Natural killer cell (primary cell): ENCODE measurements at regions not wholly inside any gene's neighbourhood (a gene's known extent, or its start where the extent isn't known, plus 50 kb on each side); places are given as distances from the start of the nearest gene placed in this dataset.

Experiments used
- ATAC-seq, 3 donors: fragments of 150-1000 bp in 2 of 3; fragments of 200-7000 bp in 1 of 3; cut with Tn5 transposase; 1 replicate in 1 of 3; 2 replicates in 2 of 3; pipeline ENCODE4 v1.10.0; 2021; ENCODE audit warnings: mild to moderate bottlenecking in 2 of 3, moderate library complexity in 2 of 3
- DNase-seq, 2 donors: peaks; one replicate each; pipeline versions ENCODE4 v3.0.0 to v3.0.0-alpha.2; 2013 to 2021; ENCODE audit warnings: mixed read lengths in 1 of 2
- H3K27ac ChIP-seq: one replicate; pipeline ENCODE4 v1.5.1; 2013; ENCODE audit warnings: mild to moderate bottlenecking, low read length
- H3K27me3 ChIP-seq: one replicate; pipeline ENCODE4 v1.6.1; 2013; ENCODE audit warnings: low read length; ENCODE audit not compliant: control insufficient read depth, insufficient read depth
- H3K36me3 ChIP-seq: one replicate; pipeline ENCODE4 v1.6.1; 2013; ENCODE audit warnings: low read length; ENCODE audit not compliant: control insufficient read depth, insufficient read depth
- H3K4me1 ChIP-seq: one replicate; pipeline ENCODE4 v1.6.1; 2013; ENCODE audit warnings: low read length; ENCODE audit not compliant: control insufficient read depth, insufficient read depth
- H3K4me3 ChIP-seq: one replicate; pipeline ENCODE4 v1.5.1; 2013; ENCODE audit warnings: low read length
- H3K9me3 ChIP-seq: one replicate; pipeline ENCODE4 v1.6.1; 2013; ENCODE audit warnings: low read length; ENCODE audit not compliant: control insufficient read depth, insufficient read depth
- H3K27ac Mint-ChIP-seq, 2 donors: one replicate each; pipeline ENCODE4 v1.8.0; 2022; ENCODE audit warnings: mild to moderate bottlenecking in 2 of 2, mixed read lengths in 2 of 2, moderate library complexity in 1 of 2
- H3K27me3 Mint-ChIP-seq, 2 donors: one replicate each; pipeline ENCODE4 v1.8.0; 2022; ENCODE audit warnings: low read depth in 2 of 2, mixed read lengths in 2 of 2
- H3K36me3 Mint-ChIP-seq: one replicate; pipeline ENCODE4 v1.8.0; 2022; ENCODE audit warnings: mixed read lengths
- H3K4me1 Mint-ChIP-seq, 2 donors: one replicate each; pipeline ENCODE4 v1.8.0; 2022; ENCODE audit warnings: mixed read lengths in 2 of 2
- H3K4me3 Mint-ChIP-seq: one replicate; pipeline ENCODE4 v1.8.0; 2022; ENCODE audit warnings: mild to moderate bottlenecking, moderate library complexity, mixed read lengths
- H3K9me3 Mint-ChIP-seq, 2 donors: one replicate each; pipeline ENCODE4 v1.8.0; 2022; ENCODE audit warnings: mixed read lengths in 2 of 2
- WGBS: methylation state at CpG from one replicate; pipeline ENCODE4 v1.1.7; 2013; ENCODE audit warnings: missing lambda C conversion rate; ENCODE audit not compliant: insufficient coverage; 5-methylcytosine and 5-hydroxymethylcytosine counted together
- intact Hi-C: fragments of 100-400 bp; cut with micrococcal nuclease; formaldehyde crosslinking; loops from one replicate; pipeline ENCODE4 v1.14.2; 2022
- TF ChIP-seq, protein P1 (sequence below): fragments of 200-600 bp; IDR thresholded peaks from one replicate; pipeline ENCODE4 v1.8.0; 2022; ENCODE audit warnings: antibody characterized with exemption

DNA sequence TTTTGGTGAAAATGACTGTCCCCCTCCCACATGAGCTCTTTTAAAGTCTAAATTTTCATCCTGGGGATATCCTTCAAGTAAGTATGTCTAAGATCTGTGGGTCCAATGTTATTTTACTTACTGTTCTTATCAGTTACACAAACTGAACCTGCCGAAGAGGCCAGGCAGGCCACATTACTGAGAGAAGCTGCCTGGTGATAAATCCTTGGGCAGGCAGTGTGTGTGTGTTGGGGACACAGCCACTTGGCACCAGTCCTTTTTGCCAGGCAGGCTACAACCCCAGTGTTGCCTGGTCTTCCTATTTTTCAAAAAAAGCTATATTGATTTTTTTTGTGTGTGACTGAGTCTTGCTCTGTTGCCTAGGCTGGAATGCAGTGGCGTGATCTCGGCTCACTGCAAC is 50.6 kb upstream of the RASA2 start:
- Mint-ChIP-seq H3K27me3 (no peaks in the 10 kb centered on the region), H3K36me3 (peaks cover 7% of the 10 kb centered on the region), H3K4me3 (no peak overlapping the region), H3K27ac (no peak overlapping the region), H3K9me3 (no peaks in the 10 kb centered on the region), H3K4me1 (peaks cover 41 to 44% of the 10 kb centered on the region in 2 donors)
- H3K27me3 ChIP-seq, result no peaks in the 10 kb centered on the region
- H3K36me3 ChIP-seq, result peaks cover 4% of the 10 kb centered on the region
- intact Hi-C loops, result no loop called here
- DNase-seq (no peak), ATAC-seq (no peak)
- WGBS, result 89% methylated on average over 3 of the region's 3 CpGs
- H3K4me1 ChIP-seq, result peaks cover 2% of the 10 kb centered on the region
- H3K27ac ChIP-seq, result no peak overlapping the region
- TF ChIP-seq, protein P1, sequence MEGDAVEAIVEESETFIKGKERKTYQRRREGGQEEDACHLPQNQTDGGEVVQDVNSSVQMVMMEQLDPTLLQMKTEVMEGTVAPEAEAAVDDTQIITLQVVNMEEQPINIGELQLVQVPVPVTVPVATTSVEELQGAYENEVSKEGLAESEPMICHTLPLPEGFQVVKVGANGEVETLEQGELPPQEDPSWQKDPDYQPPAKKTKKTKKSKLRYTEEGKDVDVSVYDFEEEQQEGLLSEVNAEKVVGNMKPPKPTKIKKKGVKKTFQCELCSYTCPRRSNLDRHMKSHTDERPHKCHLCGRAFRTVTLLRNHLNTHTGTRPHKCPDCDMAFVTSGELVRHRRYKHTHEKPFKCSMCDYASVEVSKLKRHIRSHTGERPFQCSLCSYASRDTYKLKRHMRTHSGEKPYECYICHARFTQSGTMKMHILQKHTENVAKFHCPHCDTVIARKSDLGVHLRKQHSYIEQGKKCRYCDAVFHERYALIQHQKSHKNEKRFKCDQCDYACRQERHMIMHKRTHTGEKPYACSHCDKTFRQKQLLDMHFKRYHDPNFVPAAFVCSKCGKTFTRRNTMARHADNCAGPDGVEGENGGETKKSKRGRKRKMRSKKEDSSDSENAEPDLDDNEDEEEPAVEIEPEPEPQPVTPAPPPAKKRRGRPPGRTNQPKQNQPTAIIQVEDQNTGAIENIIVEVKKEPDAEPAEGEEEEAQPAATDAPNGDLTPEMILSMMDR, result no peak
- H3K4me3 ChIP-seq, result no peak overlapping the region
- no peaks in the 10 kb centered on the region for H3K9me3 ChIP-seq
